GM12874 (cell line): ENCODE measurements at regions not wholly inside any gene's neighbourhood (a gene's known extent, or its start where the extent isn't known, plus 50 kb on each side); places are given as distances from the start of the nearest gene placed in this dataset.

Experiments used
- TF ChIP-seq, protein P1 (sequence below): IDR thresholded peaks from 2 replicates; pipeline ENCODE4 v1.5.1; 2011; ENCODE audit warnings: low read depth, mild to moderate bottlenecking, control low read depth, low read length, moderate library complexity; ENCODE audit not compliant: insufficient read depth

DNA sequence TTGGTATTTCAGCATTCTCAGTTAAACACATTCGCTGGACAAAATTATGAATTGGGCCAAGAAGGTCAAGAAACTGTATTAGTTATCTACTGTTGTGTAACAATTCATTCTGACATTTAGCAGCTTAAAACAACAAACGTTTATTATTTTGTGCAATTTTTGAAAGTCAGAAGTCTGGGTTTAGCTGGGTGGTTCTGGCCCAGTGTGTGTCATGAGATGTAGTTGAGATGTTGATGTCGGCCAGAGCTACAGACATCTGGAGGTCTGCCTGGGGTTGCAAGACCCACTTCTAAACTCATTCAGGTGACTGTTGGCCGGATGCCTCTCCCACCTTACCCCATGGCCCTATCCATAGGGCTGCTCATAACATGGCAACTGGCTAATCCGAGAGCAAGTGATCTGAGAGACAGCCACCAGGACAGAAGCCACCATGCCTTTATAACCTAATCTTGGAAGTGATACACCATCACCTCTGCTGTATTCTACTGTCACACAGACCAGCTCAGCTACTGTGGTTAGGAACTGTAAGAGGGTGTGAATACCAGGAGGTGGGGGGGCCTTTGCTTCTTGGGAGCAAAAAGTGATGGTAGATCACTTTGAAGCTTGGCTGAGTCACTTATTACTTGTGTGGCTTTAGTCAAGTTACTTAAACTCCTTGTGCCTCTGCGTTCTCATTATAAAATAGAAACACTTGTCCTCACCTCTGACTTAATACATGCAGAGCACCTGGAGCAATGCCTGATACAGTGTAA, 217.0 kb upstream of the MYLIP start:
- TF ChIP-seq, protein P1, sequence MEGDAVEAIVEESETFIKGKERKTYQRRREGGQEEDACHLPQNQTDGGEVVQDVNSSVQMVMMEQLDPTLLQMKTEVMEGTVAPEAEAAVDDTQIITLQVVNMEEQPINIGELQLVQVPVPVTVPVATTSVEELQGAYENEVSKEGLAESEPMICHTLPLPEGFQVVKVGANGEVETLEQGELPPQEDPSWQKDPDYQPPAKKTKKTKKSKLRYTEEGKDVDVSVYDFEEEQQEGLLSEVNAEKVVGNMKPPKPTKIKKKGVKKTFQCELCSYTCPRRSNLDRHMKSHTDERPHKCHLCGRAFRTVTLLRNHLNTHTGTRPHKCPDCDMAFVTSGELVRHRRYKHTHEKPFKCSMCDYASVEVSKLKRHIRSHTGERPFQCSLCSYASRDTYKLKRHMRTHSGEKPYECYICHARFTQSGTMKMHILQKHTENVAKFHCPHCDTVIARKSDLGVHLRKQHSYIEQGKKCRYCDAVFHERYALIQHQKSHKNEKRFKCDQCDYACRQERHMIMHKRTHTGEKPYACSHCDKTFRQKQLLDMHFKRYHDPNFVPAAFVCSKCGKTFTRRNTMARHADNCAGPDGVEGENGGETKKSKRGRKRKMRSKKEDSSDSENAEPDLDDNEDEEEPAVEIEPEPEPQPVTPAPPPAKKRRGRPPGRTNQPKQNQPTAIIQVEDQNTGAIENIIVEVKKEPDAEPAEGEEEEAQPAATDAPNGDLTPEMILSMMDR: no peak

DNA sequence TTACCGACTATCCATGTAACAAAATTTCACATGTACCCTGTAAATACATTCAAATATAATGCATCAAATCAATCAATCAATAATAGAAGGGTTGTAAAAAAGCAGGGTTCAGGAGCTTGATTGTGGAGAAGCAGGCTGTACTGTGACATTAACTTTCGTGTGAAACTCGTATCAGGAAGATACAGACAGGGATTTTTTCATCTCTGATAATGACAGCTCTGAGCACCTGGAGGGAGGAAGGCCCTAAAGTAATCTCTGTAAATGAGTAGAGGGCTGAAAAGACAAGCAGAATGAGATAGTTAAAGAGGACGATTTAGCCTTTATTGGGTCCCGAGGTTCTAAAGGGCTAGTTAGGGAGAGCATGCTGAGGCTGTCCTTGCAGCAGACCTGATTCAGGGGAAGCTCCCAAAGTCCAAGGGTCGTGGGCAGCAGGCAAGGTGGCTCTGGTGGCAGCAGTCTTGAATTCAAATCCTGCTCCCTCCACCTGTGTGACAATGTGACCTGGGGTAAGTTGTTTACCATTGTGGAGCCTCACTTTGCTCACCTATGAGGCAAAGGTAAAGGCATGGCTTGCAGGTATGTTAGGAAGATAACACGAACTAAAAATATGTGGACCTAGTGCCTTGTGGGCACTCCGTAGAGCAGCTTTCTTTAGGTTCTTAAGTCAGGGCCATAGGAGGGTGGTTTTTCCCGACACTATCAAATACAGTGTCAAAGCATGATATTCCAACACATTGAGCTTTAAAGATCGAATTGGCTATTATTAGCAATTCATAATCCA, 219.4 kb upstream of the MYLIP start:
- TF ChIP-seq, protein P1: no peak

DNA sequence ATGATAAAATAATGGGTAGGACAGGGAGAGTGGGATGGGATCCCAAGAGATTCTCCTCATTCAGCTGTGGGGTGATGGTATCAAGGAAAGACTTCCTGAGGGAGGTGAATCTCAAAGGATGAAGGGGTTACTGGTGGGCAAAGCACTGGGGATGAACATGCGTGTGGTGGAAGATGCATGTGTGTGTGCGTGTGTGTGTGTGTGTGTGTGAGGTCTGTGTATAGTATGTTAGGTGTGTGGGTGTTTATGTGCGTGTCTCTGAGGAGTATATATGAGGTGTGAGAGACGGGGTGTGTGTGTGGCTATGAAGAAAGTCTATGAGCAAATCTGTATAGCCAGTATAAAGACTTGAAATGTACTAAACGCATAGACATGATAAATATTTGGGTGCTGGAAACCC, 220.0 kb upstream of the MYLIP start:
- TF ChIP-seq, protein P1: no peak

DNA sequence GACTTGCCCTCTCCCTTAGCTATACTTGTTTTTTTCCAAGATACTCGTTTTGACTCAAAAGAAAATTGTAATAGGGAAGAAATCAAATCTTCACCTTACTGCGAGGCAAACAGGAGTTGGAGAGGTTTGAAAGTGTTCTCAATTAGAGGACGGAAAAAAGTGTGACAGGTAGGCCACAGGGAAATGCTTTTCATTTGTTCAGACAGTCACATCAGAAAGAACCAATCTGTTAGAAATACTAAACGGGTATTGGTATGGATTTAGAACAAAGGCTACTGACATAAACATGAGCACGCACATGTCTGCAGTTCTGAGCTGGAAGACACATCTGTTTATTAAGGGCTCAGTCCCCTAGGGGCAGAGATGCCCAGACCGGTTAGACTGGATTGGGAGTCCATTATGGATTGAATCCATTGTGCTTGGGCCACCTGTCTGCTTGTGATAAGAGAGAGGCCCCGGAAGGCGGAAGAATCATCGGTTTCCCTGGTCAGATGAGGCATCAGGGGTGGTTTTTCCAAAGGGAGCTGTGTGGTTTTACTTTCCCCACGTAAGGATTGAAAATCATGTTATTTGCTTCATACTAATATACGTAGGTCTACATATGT, 220.9 kb upstream of the MYLIP start:
- TF ChIP-seq, protein P1: no peak

DNA sequence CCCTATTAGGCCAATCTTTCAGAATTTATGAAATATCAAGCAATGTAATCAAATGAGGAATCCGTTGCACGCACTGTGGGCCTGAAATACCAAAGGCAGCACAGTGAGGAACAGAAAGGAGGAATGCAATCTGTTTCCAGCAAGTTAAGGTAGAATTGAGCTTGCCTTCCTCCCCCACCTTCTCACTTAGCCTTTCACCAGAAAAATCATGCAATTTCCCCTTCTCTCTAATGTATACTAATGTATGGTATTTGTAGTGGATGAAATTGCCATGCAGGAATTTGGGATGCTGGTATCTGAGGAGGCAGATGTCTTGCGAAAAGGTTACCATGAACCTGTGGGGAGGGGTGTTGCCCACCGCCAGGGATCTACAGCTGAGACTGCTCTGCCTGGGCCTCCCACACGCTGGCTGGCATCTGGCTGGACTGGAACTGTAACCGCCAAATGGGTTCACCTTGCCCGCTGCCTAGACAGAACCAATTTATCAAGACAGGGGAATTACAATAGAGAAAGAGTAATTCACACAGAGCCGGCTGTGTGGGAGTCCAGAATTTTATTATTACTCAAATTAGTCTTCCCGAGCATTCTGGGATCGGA, 222.4 kb upstream of the MYLIP start:
- TF ChIP-seq, protein P1: no peak

DNA sequence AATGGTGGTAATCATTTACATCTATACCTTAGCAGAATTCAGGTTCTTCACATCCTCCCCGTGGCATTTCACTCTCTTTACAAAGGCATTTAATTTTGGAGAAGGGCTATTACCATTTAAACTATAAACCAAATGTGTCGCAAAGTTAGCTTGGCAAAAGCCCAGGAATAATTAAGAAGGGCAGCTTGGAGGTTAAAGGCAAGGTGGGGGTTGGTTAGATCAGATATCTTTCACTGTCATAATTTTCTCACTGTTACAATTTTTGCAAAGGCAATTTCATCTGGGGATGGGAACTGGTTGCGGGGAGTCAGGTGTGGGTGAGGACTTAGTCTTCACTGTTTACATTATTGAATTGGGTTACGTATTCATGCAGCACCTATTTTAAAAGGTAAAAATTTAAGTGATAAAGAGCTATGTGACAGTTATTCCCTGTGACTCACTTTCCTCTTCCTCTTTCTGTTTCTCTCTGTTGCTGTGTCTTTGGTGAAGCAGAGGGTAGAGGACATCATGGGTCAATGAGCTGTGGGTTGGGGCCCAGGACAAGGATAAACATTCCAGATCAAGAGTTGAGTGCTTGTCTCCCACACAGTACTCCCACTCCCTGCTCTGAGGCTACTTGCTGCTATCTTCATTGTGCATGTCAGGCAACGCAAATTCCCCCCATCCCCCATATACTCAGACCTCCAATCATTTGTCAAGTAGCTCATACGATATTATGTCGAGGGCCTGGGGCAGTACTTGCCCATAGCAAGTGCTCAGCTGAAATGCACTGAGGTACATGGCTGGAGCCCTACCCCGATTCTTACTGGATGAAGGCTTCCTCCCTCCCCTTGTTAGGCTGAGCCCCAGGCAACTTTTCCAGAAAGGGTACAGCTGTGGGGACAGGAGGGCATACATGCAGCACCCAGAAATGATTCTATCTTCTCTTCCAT, 223.1 kb upstream of the MYLIP start:
- TF ChIP-seq, protein P1: no peak
